ENCODE measurements at regions not wholly inside any gene's neighbourhood (a gene's known extent, or its start where the extent isn't known, plus 50 kb on each side); places are given as distances from the start of the nearest gene placed in this dataset.

GRCh38 chr2:18861951-18862350 lies 272.6 kb upstream of the NT5C1B start:
- TF ChIP-seq CTCF (IDR thresholded peaks at IDR 0.05; ENCODE audit: low read depth, low read length, poor library complexity, severe bottlenecking) (no peak), EZH2phosphoT487 (IDR thresholded peaks at IDR 0.05; ENCODE audit: borderline replicate concordance, low read length) (no peak)

Data from DOHH2 (cell line).